Natural killer cell (primary cell): ENCODE measurements at regions not wholly inside any gene's neighbourhood (a gene's known extent, or its start where the extent isn't known, plus 50 kb on each side); places are given as distances from the start of the nearest gene placed in this dataset.
"Not testable (repeated sequence)": the region's sequence is repeated elsewhere in the genome, so short reads cannot be mapped to it uniquely, and the experiment has no call there.

ENCODE experiments used
- ATAC-seq, 3 donors: fragments of 150-1000 bp in 2 of 3; fragments of 200-7000 bp in 1 of 3; cut with Tn5 transposase; 1 replicate in 1 of 3; 2 replicates in 2 of 3; pipeline ENCODE4 v1.10.0; 2021; ENCODE audit warnings: mild to moderate bottlenecking in 2 of 3, moderate library complexity in 2 of 3
- DNase-seq, 2 donors: peaks; one replicate each; pipeline versions ENCODE4 v3.0.0 to v3.0.0-alpha.2; 2013 to 2021; ENCODE audit warnings: mixed read lengths in 1 of 2
- H3K27ac ChIP-seq: one replicate; pipeline ENCODE4 v1.5.1; 2013; ENCODE audit warnings: mild to moderate bottlenecking, low read length
- H3K27me3 ChIP-seq: one replicate; pipeline ENCODE4 v1.6.1; 2013; ENCODE audit warnings: low read length; ENCODE audit not compliant: control insufficient read depth, insufficient read depth
- H3K36me3 ChIP-seq: one replicate; pipeline ENCODE4 v1.6.1; 2013; ENCODE audit warnings: low read length; ENCODE audit not compliant: control insufficient read depth, insufficient read depth
- H3K4me1 ChIP-seq: one replicate; pipeline ENCODE4 v1.6.1; 2013; ENCODE audit warnings: low read length; ENCODE audit not compliant: control insufficient read depth, insufficient read depth
- H3K4me3 ChIP-seq: one replicate; pipeline ENCODE4 v1.5.1; 2013; ENCODE audit warnings: low read length
- H3K9me3 ChIP-seq: one replicate; pipeline ENCODE4 v1.6.1; 2013; ENCODE audit warnings: low read length; ENCODE audit not compliant: control insufficient read depth, insufficient read depth
- H3K27ac Mint-ChIP-seq, 2 donors: one replicate each; pipeline ENCODE4 v1.8.0; 2022; ENCODE audit warnings: mild to moderate bottlenecking in 2 of 2, mixed read lengths in 2 of 2, moderate library complexity in 1 of 2
- H3K27me3 Mint-ChIP-seq, 2 donors: one replicate each; pipeline ENCODE4 v1.8.0; 2022; ENCODE audit warnings: low read depth in 2 of 2, mixed read lengths in 2 of 2
- H3K36me3 Mint-ChIP-seq: one replicate; pipeline ENCODE4 v1.8.0; 2022; ENCODE audit warnings: mixed read lengths
- H3K4me1 Mint-ChIP-seq, 2 donors: one replicate each; pipeline ENCODE4 v1.8.0; 2022; ENCODE audit warnings: mixed read lengths in 2 of 2
- H3K4me3 Mint-ChIP-seq: one replicate; pipeline ENCODE4 v1.8.0; 2022; ENCODE audit warnings: mild to moderate bottlenecking, moderate library complexity, mixed read lengths
- H3K9me3 Mint-ChIP-seq, 2 donors: one replicate each; pipeline ENCODE4 v1.8.0; 2022; ENCODE audit warnings: mixed read lengths in 2 of 2
- CTCF ChIP-seq: fragments of 200-600 bp; IDR thresholded peaks from one replicate; pipeline ENCODE4 v1.8.0; 2022; ENCODE audit warnings: antibody characterized with exemption
- WGBS: methylation state at CpG from one replicate; pipeline ENCODE4 v1.1.7; 2013; ENCODE audit warnings: missing lambda C conversion rate; ENCODE audit not compliant: insufficient coverage; 5-methylcytosine and 5-hydroxymethylcytosine counted together
- intact Hi-C: fragments of 100-400 bp; cut with micrococcal nuclease; formaldehyde crosslinking; loops from one replicate; pipeline ENCODE4 v1.14.2; 2022

- Histone ChIP-seq H3K4me1 (no peaks in the 10 kb centered on the region), H3K27ac (no peak overlapping the region), H3K36me3 (no peaks in the 10 kb centered on the region), H3K4me3 (no peak overlapping the region), H3K9me3 (no peaks in the 10 kb centered on the region), H3K27me3 (no peaks in the 10 kb centered on the region)
- Mint-ChIP-seq H3K9me3 (no peaks in the 10 kb centered on the region), H3K4me3 (no peak overlapping the region), H3K27me3 (peaks cover 2 to 10% of the 10 kb centered on the region in 2 donors), H3K4me1 (peaks cover 7% of the 10 kb centered on the region in 2 donors), H3K36me3 (no peaks in the 10 kb centered on the region), H3K27ac (no peak overlapping the region)
- DNase-seq (no peak), ATAC-seq (no peak)
- WGBS: 86% methylated on average over 2 of the region's 4 CpGs
- no peak for TF ChIP-seq CTCF
- intact Hi-C loops: no loop called here
Observed at GRCh38 chr2:217588266-217588665, 414.5 kb downstream of the TNS1 start.

DNA sequence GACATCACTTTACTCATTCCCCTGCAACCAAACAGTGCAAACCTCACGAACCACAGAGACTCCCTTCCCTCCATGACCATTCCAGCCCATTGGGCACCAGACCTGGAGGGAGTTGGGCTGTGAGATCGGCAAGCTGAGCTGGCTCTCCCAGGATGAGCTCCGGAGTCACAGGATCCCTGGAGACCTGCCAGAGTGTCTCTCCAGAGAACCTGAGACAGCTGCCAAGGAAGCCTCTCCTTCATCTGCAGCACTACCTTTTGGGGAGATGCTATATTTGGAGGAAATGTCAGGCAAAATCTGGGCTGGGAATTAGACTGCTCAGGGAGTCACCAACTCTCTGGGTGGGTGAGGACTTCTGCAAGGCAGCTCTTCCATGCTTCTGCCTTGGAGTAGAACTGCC, 417.4 kb downstream of the TNS1 start:
- Mint-ChIP-seq H3K27ac (no peak overlapping the region), H3K27me3 (peaks cover 7 to 10% of the 10 kb centered on the region in 2 donors), H3K4me1 (peaks cover 7% of the 10 kb centered on the region in 2 donors), H3K9me3 (no peaks in the 10 kb centered on the region), H3K4me3 (no peak overlapping the region), H3K36me3 (no peaks in the 10 kb centered on the region)
- DNase-seq: no peak
- no peaks in the 10 kb centered on the region for H3K36me3 ChIP-seq
- no peaks in the 10 kb centered on the region for H3K27me3 ChIP-seq
- no peak overlapping the region for H3K4me3 ChIP-seq
- WGBS: 90% methylated on average over 3 of the region's 3 CpGs
- H3K27ac ChIP-seq: no peak overlapping the region
- no peaks in the 10 kb centered on the region for H3K9me3 ChIP-seq
- no peak for TF ChIP-seq CTCF
- ATAC-seq: no peak
- intact Hi-C loops: no loop called here
- H3K4me1 ChIP-seq: no peaks in the 10 kb centered on the region

- H3K27ac ChIP-seq, H3K9me3 ChIP-seq, H3K4me3 ChIP-seq, H3K27ac Mint-ChIP-seq, H3K27me3 ChIP-seq, H3K4me1 ChIP-seq, H3K36me3 ChIP-seq, DNase-seq, ATAC-seq, H3K4me1 Mint-ChIP-seq, H3K4me3 Mint-ChIP-seq, H3K36me3 Mint-ChIP-seq, intact Hi-C loops, H3K9me3 Mint-ChIP-seq: not testable (repeated sequence)
- peaks cover 0 to 11% of the 10 kb centered on the region in 2 donors for H3K27me3 Mint-ChIP-seq
- WGBS: no CpG with 5 or more reads among the region's 1 CpG
Observed at GRCh38 chr2:217580407-217580806, 422.4 kb downstream of the TNS1 start.

GRCh38 chr2:217573571-217573970, 429.2 kb downstream of the TNS1 start:
- no peaks in the 10 kb centered on the region for H3K9me3 Mint-ChIP-seq
- intact Hi-C loops: no loop called here

More at GRCh38 chr2:217573571-217573970, 429.2 kb downstream of the TNS1 start:
- Histone ChIP-seq H3K27me3 (no peaks in the 10 kb centered on the region), H3K9me3 (no peaks in the 10 kb centered on the region), H3K36me3 (no peaks in the 10 kb centered on the region), H3K4me1 (no peaks in the 10 kb centered on the region), H3K4me3 (no peak overlapping the region), H3K27ac (no peak overlapping the region)
- DNase-seq: no peak
- ATAC-seq: no peak
- Mint-ChIP-seq H3K4me1 (no peaks in the 10 kb centered on the region), H3K27me3 (peaks cover 0 to 4% of the 10 kb centered on the region in 2 donors), H3K4me3 (no peak overlapping the region), H3K36me3 (no peaks in the 10 kb centered on the region), H3K27ac (no peak overlapping the region)
- WGBS: 86% methylated on average over 3 of the region's 3 CpGs
- TF ChIP-seq CTCF: no peak
